ENCODE measurements at regions not wholly inside any gene's neighbourhood (a gene's known extent, or its start where the extent isn't known, plus 50 kb on each side); places are given as distances from the start of the nearest gene placed in this dataset.
"Not testable (repeated sequence)": the region's sequence is repeated elsewhere in the genome, so short reads cannot be mapped to it uniquely, and the experiment has no call there.

DNA sequence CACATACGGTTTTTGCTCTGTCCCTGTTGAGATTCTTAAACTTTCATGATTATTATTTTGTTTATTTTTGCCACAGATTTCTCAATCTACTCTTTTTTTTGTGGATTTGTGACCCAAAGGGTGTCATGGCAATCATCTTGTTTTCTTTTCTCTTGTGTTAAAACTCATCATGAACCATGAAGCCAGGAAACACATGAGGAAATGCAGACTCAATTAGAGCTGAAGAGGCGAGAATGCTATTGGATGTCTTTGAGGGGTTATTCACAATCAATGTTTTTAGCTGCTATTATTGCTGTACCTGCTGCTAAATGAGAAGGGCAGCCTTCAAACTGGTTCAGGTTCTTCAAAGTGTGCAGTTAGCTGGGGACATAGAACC is 99.5 kb upstream of the MMADHC start:
- Histone ChIP-seq H3K9me3 (ENCODE audit: control insufficient read depth, low read depth, low read length) (no peaks in the 10 kb centered on the region), H2AFZ (ENCODE audit: control insufficient read depth, low read length) (no peak overlapping the region), H3K4me3 (ENCODE audit: control insufficient read depth in 2 of 3, extremely low read depth in 1 of 3, insufficient read depth in 2 of 3, low read depth in 1 of 3, low read length in 3 of 3) (no peak overlapping the region), H3K27me3 (ENCODE audit: control insufficient read depth, extremely low read depth, insufficient read depth, low read length) (no peaks in the 10 kb centered on the region), H3K4me1 (ENCODE audit: control insufficient read depth, extremely low read depth, insufficient read depth, low read length) (no peaks in the 10 kb centered on the region), H3K9ac (ENCODE audit: control insufficient read depth, extremely low read depth, insufficient read depth, low read length) (no peak overlapping the region), H4K20me1 (ENCODE audit: control insufficient read depth, extremely low read depth, insufficient read depth, low read length) (no peaks in the 10 kb centered on the region), H3K36me3 (ENCODE audit: control insufficient read depth in 2 of 2, extremely low read depth in 1 of 2, insufficient read depth in 2 of 2, low read length in 2 of 2) (no peaks in the 10 kb centered on the region), H3K79me2 (ENCODE audit: control insufficient read depth, insufficient read depth, low read length) (no peaks in the 10 kb centered on the region), H3K27ac (ENCODE audit: control insufficient read depth, insufficient read depth, low read length) (no peak overlapping the region), H3K9me1 (ENCODE audit: control insufficient read depth, extremely low read depth, insufficient read depth, low read length) (no peaks in the 10 kb centered on the region), H3K4me2 (ENCODE audit: control insufficient read depth, extremely low read depth, insufficient read depth, low read depth, low read length) (no peak overlapping the region)
- FAIRE-seq (no peak), DNase-seq (ENCODE audit: low read depth, low spot score) (no peak)
- no peak for TF ChIP-seq EZH2 (IDR thresholded peaks at IDR 0.05; ENCODE audit: low read length)
- dilution Hi-C loops (cut with MboI; ENCODE audit: extremely low pct_ligation_motif_present, low sequenced_read_pairs) = no loop called here

DNA sequence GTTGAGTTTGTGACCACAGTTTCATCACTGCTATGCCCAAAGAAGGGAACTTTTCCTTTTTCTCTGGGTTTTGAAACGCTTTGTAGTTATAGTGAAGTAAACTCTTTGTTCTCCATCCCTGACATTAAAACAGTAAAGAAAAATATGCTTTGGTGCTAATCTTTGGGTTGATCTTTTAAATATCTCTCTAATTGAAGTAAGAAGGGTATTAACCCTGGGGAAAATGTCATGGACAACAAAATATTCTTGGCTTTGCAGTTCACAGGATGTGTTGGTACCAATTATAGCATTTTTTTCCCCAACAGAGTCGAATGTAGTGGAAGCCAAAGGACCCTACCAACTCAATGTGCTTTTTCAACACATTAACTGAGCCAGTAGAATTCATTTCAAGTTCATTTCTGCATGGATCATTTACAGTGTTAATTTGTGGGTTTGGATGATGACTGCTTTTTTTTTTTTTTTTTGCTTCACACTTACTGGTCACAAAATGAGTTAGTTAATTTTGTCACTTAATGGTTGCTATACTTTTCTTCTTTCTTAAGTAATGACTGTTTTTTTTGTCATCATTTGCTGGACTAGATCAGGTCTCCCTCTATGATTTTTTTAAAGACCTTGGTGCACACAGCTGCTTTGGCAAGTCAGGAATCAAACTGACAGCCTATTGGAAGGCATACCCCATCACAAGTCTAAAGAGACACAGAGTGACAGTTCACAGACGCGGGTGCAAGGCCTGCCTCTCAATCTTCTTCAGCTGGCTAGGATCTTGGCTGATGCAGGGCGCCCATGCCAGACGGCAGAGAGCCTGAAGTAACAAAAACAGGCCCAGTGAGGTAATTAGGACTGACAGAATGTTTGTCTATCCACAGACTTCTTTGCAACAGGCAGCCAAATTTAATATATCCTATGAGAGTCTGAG is 98.8 kb upstream of the MMADHC start:
- Histone ChIP-seq H3K4me1 (ENCODE audit: control insufficient read depth, extremely low read depth, insufficient read depth, low read length) (no peaks in the 10 kb centered on the region), H3K36me3 (ENCODE audit: control insufficient read depth in 2 of 2, extremely low read depth in 1 of 2, insufficient read depth in 2 of 2, low read length in 2 of 2) (no peaks in the 10 kb centered on the region), H3K4me3 (ENCODE audit: control insufficient read depth in 2 of 3, extremely low read depth in 1 of 3, insufficient read depth in 2 of 3, low read depth in 1 of 3, low read length in 3 of 3) (no peak overlapping the region), H3K9me1 (ENCODE audit: control insufficient read depth, extremely low read depth, insufficient read depth, low read length) (no peaks in the 10 kb centered on the region), H3K27me3 (ENCODE audit: control insufficient read depth, extremely low read depth, insufficient read depth, low read length) (no peaks in the 10 kb centered on the region), H3K9me3 (ENCODE audit: control insufficient read depth, low read depth, low read length) (no peaks in the 10 kb centered on the region), H3K79me2 (ENCODE audit: control insufficient read depth, insufficient read depth, low read length) (no peaks in the 10 kb centered on the region), H4K20me1 (ENCODE audit: control insufficient read depth, extremely low read depth, insufficient read depth, low read length) (no peaks in the 10 kb centered on the region), H2AFZ (ENCODE audit: control insufficient read depth, low read length) (no peak overlapping the region), H3K9ac (ENCODE audit: control insufficient read depth, extremely low read depth, insufficient read depth, low read length) (no peak overlapping the region), H3K27ac (ENCODE audit: control insufficient read depth, insufficient read depth, low read length) (no peak overlapping the region), H3K4me2 (ENCODE audit: control insufficient read depth, extremely low read depth, insufficient read depth, low read depth, low read length) (no peak overlapping the region)
- DNase-seq (ENCODE audit: low read depth, low spot score) = no peak
- TF ChIP-seq EZH2 (IDR thresholded peaks at IDR 0.05; ENCODE audit: low read length) = no peak
- TF ChIP-seq, protein P1, sequence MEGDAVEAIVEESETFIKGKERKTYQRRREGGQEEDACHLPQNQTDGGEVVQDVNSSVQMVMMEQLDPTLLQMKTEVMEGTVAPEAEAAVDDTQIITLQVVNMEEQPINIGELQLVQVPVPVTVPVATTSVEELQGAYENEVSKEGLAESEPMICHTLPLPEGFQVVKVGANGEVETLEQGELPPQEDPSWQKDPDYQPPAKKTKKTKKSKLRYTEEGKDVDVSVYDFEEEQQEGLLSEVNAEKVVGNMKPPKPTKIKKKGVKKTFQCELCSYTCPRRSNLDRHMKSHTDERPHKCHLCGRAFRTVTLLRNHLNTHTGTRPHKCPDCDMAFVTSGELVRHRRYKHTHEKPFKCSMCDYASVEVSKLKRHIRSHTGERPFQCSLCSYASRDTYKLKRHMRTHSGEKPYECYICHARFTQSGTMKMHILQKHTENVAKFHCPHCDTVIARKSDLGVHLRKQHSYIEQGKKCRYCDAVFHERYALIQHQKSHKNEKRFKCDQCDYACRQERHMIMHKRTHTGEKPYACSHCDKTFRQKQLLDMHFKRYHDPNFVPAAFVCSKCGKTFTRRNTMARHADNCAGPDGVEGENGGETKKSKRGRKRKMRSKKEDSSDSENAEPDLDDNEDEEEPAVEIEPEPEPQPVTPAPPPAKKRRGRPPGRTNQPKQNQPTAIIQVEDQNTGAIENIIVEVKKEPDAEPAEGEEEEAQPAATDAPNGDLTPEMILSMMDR (optimal IDR thresholded peaks at IDR 0.05 in 1 of 3, IDR thresholded peaks at IDR 0.05 in 1 of 3, conservative IDR thresholded peaks at IDR 0.05 in 1 of 3; ENCODE audit: extremely low read depth in 1 of 3, insufficient read depth in 2 of 3, low read length in 3 of 3) = no peak
- dilution Hi-C loops (cut with MboI; ENCODE audit: extremely low pct_ligation_motif_present, low sequenced_read_pairs) = no loop called here
- no peak for FAIRE-seq

DNA sequence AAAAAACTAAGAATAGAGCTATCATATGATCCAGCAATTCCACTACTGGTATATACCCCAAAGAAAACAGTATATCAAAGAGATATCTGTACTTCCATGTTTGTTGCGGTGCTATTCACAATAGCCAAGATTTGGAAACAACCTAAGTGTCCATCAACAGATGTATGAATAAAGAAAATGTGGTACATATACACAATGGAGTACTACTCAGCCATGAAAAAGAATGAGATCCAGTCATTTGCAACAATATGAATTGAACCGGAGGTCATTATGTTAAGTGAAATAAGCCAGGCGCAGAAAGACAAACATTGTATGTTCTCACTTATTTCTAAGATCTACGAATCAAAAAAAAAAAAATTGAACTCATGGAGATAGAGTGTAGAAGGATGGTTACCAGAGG is 97.8 kb upstream of the MMADHC start:
- H3K79me2 ChIP-seq (ENCODE audit: control insufficient read depth, insufficient read depth, low read length); H3K36me3 ChIP-seq (ENCODE audit: control insufficient read depth in 2 of 2, extremely low read depth in 1 of 2, insufficient read depth in 2 of 2, low read length in 2 of 2); H3K9ac ChIP-seq (ENCODE audit: control insufficient read depth, extremely low read depth, insufficient read depth, low read length); DNase-seq (ENCODE audit: low read depth, low spot score); H3K4me2 ChIP-seq (ENCODE audit: control insufficient read depth, extremely low read depth, insufficient read depth, low read depth, low read length); H4K20me1 ChIP-seq (ENCODE audit: control insufficient read depth, extremely low read depth, insufficient read depth, low read length); H3K27me3 ChIP-seq (ENCODE audit: control insufficient read depth, extremely low read depth, insufficient read depth, low read length); H3K27ac ChIP-seq (ENCODE audit: control insufficient read depth, insufficient read depth, low read length); H3K4me1 ChIP-seq (ENCODE audit: control insufficient read depth, extremely low read depth, insufficient read depth, low read length); H3K4me3 ChIP-seq (ENCODE audit: control insufficient read depth in 2 of 3, extremely low read depth in 1 of 3, insufficient read depth in 2 of 3, low read depth in 1 of 3, low read length in 3 of 3); H3K9me3 ChIP-seq (ENCODE audit: control insufficient read depth, low read depth, low read length); dilution Hi-C loops (cut with MboI; ENCODE audit: extremely low pct_ligation_motif_present, low sequenced_read_pairs); H2AFZ ChIP-seq (ENCODE audit: control insufficient read depth, low read length); H3K9me1 ChIP-seq (ENCODE audit: control insufficient read depth, extremely low read depth, insufficient read depth, low read length); FAIRE-seq: not testable (repeated sequence)

Measured in keratinocyte (primary cell).